HEK293 (cell line): ENCODE measurements at regions not wholly inside any gene's neighbourhood (a gene's known extent, or its start where the extent isn't known, plus 50 kb on each side); places are given as distances from the start of the nearest gene placed in this dataset.

Experiments used
- CTCF ChIA-PET: fragments of 350-600 bp; formaldehyde crosslinking; extraction: SDS; loops from one replicate; lab custom pipeline; 2021; ENCODE audit warnings: antibody characterized with exemption; lab: Yijun Ruan, JAX
- POLR2A ChIA-PET: fragments of 300-600 bp; formaldehyde crosslinking; extraction: SDS; loops from one replicate; lab custom pipeline; 2020; ENCODE audit warnings: antibody characterized with exemption, inconsistent platforms; lab: Yijun Ruan, JAX
- H3K27ac ChIP-seq: fragments of 200-500 bp; sonication (Bioruptor generic); 2 replicates; pipeline ENCODE4 v1.5.1; 2014; ENCODE audit warnings: low read depth, low read length, control low read depth, inconsistent platforms; ENCODE audit errors: extremely low read depth
- H3K36me3 ChIP-seq, 2 experiments: fragments of 200-500 bp in 1 of 2; sonication (Bioruptor generic) in 1 of 2; 1 replicate in 1 of 2; 2 replicates in 1 of 2; pipeline ENCODE4 v1.5.1; 2014 to 2017; ENCODE audit warnings: inconsistent platforms in 2 of 2, low read length in 2 of 2; ENCODE audit not compliant: control insufficient read depth in 2 of 2, insufficient read depth in 1 of 2
- H3K4me1 ChIP-seq: fragments of 200-500 bp; sonication (Bioruptor generic); 2 replicates; pipeline ENCODE4 v1.5.1; 2014; ENCODE audit warnings: mild to moderate bottlenecking, low read length, inconsistent platforms; ENCODE audit not compliant: control insufficient read depth, insufficient read depth
- H3K4me3 ChIP-seq: 2 replicates; pipeline ENCODE4 v1.5.1; 2011; ENCODE audit warnings: low read depth, mild to moderate bottlenecking, control low read depth, low read length, moderate library complexity
- H3K9me3 ChIP-seq: fragments of 200-500 bp; sonication (Bioruptor generic); 2 replicates; pipeline ENCODE4 v1.5.1; 2014; ENCODE audit warnings: low read depth, low read length, inconsistent platforms; ENCODE audit not compliant: control insufficient read depth, insufficient read depth
- ATF2 ChIP-seq: fragments of 450-650 bp; formaldehyde crosslinking; IDR thresholded peaks from 2 replicates; pipeline ENCODE4 v1.5.1; 2016; ENCODE audit warnings: missing biosample characterization, missing genetic modification characterization, low read depth
- EGR2 ChIP-seq: fragments of 450-650 bp; formaldehyde crosslinking; IDR thresholded peaks from 2 replicates; pipeline ENCODE4 v1.5.1; 2016; ENCODE audit warnings: low read depth, missing biosample characterization, missing genetic modification characterization
- SP7 ChIP-seq: fragments of 450-650 bp; formaldehyde crosslinking; IDR thresholded peaks from 2 replicates; pipeline ENCODE4 v1.5.1; 2016; ENCODE audit warnings: missing biosample characterization, missing genetic modification characterization
- ZBTB20 ChIP-seq: fragments of 450-650 bp; formaldehyde crosslinking; IDR thresholded peaks from 2 replicates; pipeline ENCODE4 v1.5.1; 2016; ENCODE audit warnings: missing biosample characterization, missing genetic modification characterization
- ZBTB21 ChIP-seq: fragments of 450-650 bp; formaldehyde crosslinking; IDR thresholded peaks from 2 replicates; pipeline ENCODE4 v1.5.1; 2017; ENCODE audit warnings: missing biosample characterization, missing genetic modification characterization
- ZFHX2 ChIP-seq: fragments of 450-650 bp; formaldehyde crosslinking; conservative IDR thresholded peaks from 2 replicates; pipeline ENCODE4 v1.5.1; 2016; ENCODE audit warnings: missing biosample characterization, missing genetic modification characterization
- ZFP37 ChIP-seq: fragments of 450-650 bp; formaldehyde crosslinking; IDR thresholded peaks from 2 replicates; pipeline ENCODE4 v1.5.1; 2016; ENCODE audit warnings: missing biosample characterization, missing genetic modification characterization
- ZFP41 ChIP-seq: fragments of 450-650 bp; formaldehyde crosslinking; IDR thresholded peaks from 2 replicates; pipeline ENCODE4 v1.5.1; 2016; ENCODE audit warnings: missing biosample characterization, missing genetic modification characterization, borderline replicate concordance
- ZNF140 ChIP-seq: fragments of 450-650 bp; formaldehyde crosslinking; IDR thresholded peaks from 2 replicates; pipeline ENCODE4 v1.5.1; 2016; ENCODE audit warnings: missing biosample characterization, missing genetic modification characterization
- ZNF169 ChIP-seq: fragments of 450-650 bp; formaldehyde crosslinking; IDR thresholded peaks from 2 replicates; pipeline ENCODE4 v1.5.1; 2016; ENCODE audit warnings: missing biosample characterization, missing genetic modification characterization
- ZNF324 ChIP-seq: fragments of 450-650 bp; formaldehyde crosslinking; IDR thresholded peaks from 2 replicates; pipeline ENCODE4 v1.5.1; 2016; ENCODE audit warnings: missing biosample characterization, missing genetic modification characterization
- ZNF398 ChIP-seq: fragments of 450-650 bp; formaldehyde crosslinking; IDR thresholded peaks from 2 replicates; pipeline ENCODE4 v1.5.1; 2017; ENCODE audit warnings: missing biosample characterization, missing genetic modification characterization
- ZNF404 ChIP-seq: fragments of 450-650 bp; formaldehyde crosslinking; IDR thresholded peaks from 2 replicates; pipeline ENCODE4 v1.5.1; 2017; ENCODE audit warnings: missing biosample characterization, missing genetic modification characterization
- ZNF561 ChIP-seq: fragments of 450-650 bp; IDR thresholded peaks from 2 replicates; pipeline ENCODE4 v1.5.1; 2018; ENCODE audit warnings: missing biosample characterization, missing genetic modification characterization, borderline replicate concordance
- ZNF571 ChIP-seq: fragments of 450-650 bp; formaldehyde crosslinking; IDR thresholded peaks from 2 replicates; pipeline ENCODE4 v1.5.0; 2017; ENCODE audit warnings: missing biosample characterization, missing genetic modification characterization
- ZNF629 ChIP-seq: fragments of 450-650 bp; formaldehyde crosslinking; IDR thresholded peaks from 2 replicates; pipeline ENCODE4 v1.5.1; 2017; ENCODE audit warnings: missing biosample characterization, missing genetic modification characterization
- ZNF837 ChIP-seq: fragments of 450-650 bp; formaldehyde crosslinking; IDR thresholded peaks from 2 replicates; pipeline ENCODE4 v1.5.1; 2016; ENCODE audit warnings: missing biosample characterization, missing genetic modification characterization
- TF ChIP-seq, protein P1 (sequence below): fragments of 450-650 bp; formaldehyde crosslinking; IDR thresholded peaks from 2 replicates; pipeline ENCODE4 v1.5.1; 2016; ENCODE audit warnings: missing biosample characterization, missing genetic modification characterization, borderline replicate concordance

GRCh38 chr1:76763738-76764137 lies 103.5 kb upstream of the ST6GALNAC5 start:
- POLR2A ChIA-PET: no interaction called here

GRCh38 chr1:76764638-76765454 lies 102.4 kb upstream of the ST6GALNAC5 start:
- Histone ChIP-seq H3K27ac (no peak overlapping the region), H3K4me1 (no peaks in the 10 kb centered on the region; the same call in 1 of the 2 replicates), H3K9me3 (no peaks in the 10 kb centered on the region), H3K4me3 (no peak overlapping the region), H3K36me3 (no peaks in the 10 kb centered on the region)
- POLR2A ChIA-PET: no interaction called here
- CTCF ChIA-PET: interaction anchor here (0.5 kb wide), 1 partner anchor 774 kb away, joined by 3 read pairs; no protein-coding TSS in a partner anchor
- no peak for TF ChIP-seq ZNF571 (tag by site-specific recombination)
- TF ChIP-seq ZFP37: peak; percentile 53; the same call in 1 of the 2 replicates
- peak; percentile 83 for TF ChIP-seq ATF2 (tag by site-specific recombination)
- TF ChIP-seq ZBTB21 (tag by site-specific recombination): peak; percentile 50; the same call in 1 of the 2 replicates
- TF ChIP-seq SP7 (tag by site-specific recombination): peak; percentile 61
- peak; percentile 32; the same call in 1 of the 2 replicates for TF ChIP-seq ZFHX2 (tag by site-specific recombination)
- no peak for TF ChIP-seq ZNF561
- TF ChIP-seq ZNF140: no peak
- TF ChIP-seq ZNF629 (tag by site-specific recombination): peak; percentile 56
- peak; percentile 36; the same call in 1 of the 2 replicates for TF ChIP-seq ZBTB20 (tag by site-specific recombination)
- no peak for TF ChIP-seq ZNF398
- TF ChIP-seq ZNF324 (tag by site-specific recombination): no peak
- TF ChIP-seq ZNF404 (tag by site-specific recombination): no peak
- no peak for TF ChIP-seq ZFP41 (tag by site-specific recombination)

More at GRCh38 chr1:76763738-76764137, 103.5 kb upstream of the ST6GALNAC5 start:
- Histone ChIP-seq H3K4me1 (no peaks in the 10 kb centered on the region; the same call in 1 of the 2 replicates), H3K9me3 (no peaks in the 10 kb centered on the region), H3K4me3 (no peak overlapping the region), H3K27ac (no peak overlapping the region), H3K36me3 (no peaks in the 10 kb centered on the region)
- CTCF ChIA-PET: no interaction called here
- TF ChIP-seq ZNF837 (tag by site-specific recombination): no peak
- no peak for TF ChIP-seq EGR2 (tag by site-specific recombination)
- no peak for TF ChIP-seq ZNF169 (tag by site-specific recombination)
- TF ChIP-seq, protein P1, sequence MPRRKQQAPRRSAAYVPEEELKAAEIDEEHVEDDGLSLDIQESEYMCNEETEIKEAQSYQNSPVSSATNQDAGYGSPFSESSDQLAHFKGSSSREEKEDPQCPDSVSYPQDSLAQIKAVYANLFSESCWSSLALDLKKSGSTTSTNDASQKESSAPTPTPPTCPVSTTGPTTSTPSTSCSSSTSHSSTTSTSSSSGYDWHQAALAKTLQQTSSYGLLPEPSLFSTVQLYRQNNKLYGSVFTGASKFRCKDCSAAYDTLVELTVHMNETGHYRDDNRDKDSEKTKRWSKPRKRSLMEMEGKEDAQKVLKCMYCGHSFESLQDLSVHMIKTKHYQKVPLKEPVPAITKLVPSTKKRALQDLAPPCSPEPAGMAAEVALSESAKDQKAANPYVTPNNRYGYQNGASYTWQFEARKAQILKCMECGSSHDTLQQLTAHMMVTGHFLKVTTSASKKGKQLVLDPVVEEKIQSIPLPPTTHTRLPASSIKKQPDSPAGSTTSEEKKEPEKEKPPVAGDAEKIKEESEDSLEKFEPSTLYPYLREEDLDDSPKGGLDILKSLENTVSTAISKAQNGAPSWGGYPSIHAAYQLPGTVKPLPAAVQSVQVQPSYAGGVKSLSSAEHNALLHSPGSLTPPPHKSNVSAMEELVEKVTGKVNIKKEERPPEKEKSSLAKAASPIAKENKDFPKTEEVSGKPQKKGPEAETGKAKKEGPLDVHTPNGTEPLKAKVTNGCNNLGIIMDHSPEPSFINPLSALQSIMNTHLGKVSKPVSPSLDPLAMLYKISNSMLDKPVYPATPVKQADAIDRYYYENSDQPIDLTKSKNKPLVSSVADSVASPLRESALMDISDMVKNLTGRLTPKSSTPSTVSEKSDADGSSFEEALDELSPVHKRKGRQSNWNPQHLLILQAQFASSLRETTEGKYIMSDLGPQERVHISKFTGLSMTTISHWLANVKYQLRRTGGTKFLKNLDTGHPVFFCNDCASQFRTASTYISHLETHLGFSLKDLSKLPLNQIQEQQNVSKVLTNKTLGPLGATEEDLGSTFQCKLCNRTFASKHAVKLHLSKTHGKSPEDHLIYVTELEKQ (tag by site-specific recombination): no peak
